HL-60/S4 treated with phorbol 12-myristate 13-acetate at 8.2 ng/mL for 4 days and 3 days (cell line): ENCODE measurements at regions not wholly inside any gene's neighbourhood (a gene's known extent, or its start where the extent isn't known, plus 50 kb on each side); places are given as distances from the start of the nearest gene placed in this dataset.
"Not testable (repeated sequence)": the region's sequence is repeated elsewhere in the genome, so short reads cannot be mapped to it uniquely, and the experiment has no call there.

Experiments
- in situ Hi-C: fragments of 300-500 bp; cut with MboI; formaldehyde crosslinking; loops from 2 replicates; pipeline ENCODE4 v1.15.0; 2022; ENCODE audit warnings: low sequenced_read_pairs

- in situ Hi-C loops = no loop called here
Observed at GRCh38 chrX:1103360-1103759, 109.1 kb downstream of the CRLF2 start.

- in situ Hi-C loops = no loop called here
Observed at GRCh38 chrX:1102786-1103185, 109.7 kb downstream of the CRLF2 start.

- in situ Hi-C loops = not testable (repeated sequence)
Observed at GRCh38 chrX:1102221-1102620, 110.2 kb downstream of the CRLF2 start.

GRCh38 chrX:1099146-1099770 is 113.2 kb downstream of the CRLF2 start:
- in situ Hi-C loops = no loop called here

GRCh38 chrX:1097328-1097727 is 115.1 kb downstream of the CRLF2 start:
- in situ Hi-C loops = no loop called here

GRCh38 chrX:1094566-1095333 is 117.7 kb downstream of the CRLF2 start:
- in situ Hi-C loops = no loop called here

- in situ Hi-C loops = no loop called here
Observed at GRCh38 chrX:1093586-1094421, 118.6 kb downstream of the CRLF2 start.

- in situ Hi-C loops = no loop called here
Observed at GRCh38 chrX:1093121-1093520, 119.3 kb downstream of the CRLF2 start.

GRCh38 chrX:1086444-1087409 is 125.7 kb downstream of the CRLF2 start:
- in situ Hi-C loops = no loop called here

- in situ Hi-C loops = not testable (repeated sequence)
Observed at GRCh38 chrX:1085871-1086270, 126.6 kb downstream of the CRLF2 start.

GRCh38 chrX:1084689-1085088 is 127.8 kb downstream of the CRLF2 start:
- in situ Hi-C loops = no loop called here

GRCh38 chrX:1076871-1077651 is 135.4 kb downstream of the CRLF2 start:
- in situ Hi-C loops = no loop called here

- in situ Hi-C loops = no loop called here
Observed at GRCh38 chrX:1075741-1076140, 136.7 kb downstream of the CRLF2 start.

GRCh38 chrX:1075156-1075555 is 137.3 kb downstream of the CRLF2 start:
- in situ Hi-C loops = no loop called here

- in situ Hi-C loops = no loop called here
Observed at GRCh38 chrX:1074755-1075154, 137.7 kb downstream of the CRLF2 start.

- in situ Hi-C loops = no loop called here
Observed at GRCh38 chrX:1074172-1074571, 138.3 kb downstream of the CRLF2 start.

GRCh38 chrX:1072637-1073377 is 139.6 kb downstream of the CRLF2 start:
- in situ Hi-C loops = no loop called here

- in situ Hi-C loops = no loop called here
Observed at GRCh38 chrX:1071351-1071750, 141.1 kb downstream of the CRLF2 start.

- in situ Hi-C loops = no loop called here
Observed at GRCh38 chrX:1062351-1062750, 150.1 kb downstream of the CRLF2 start.
